Lower leg skin (tissue), 4 donors: ENCODE measurements at regions not wholly inside any gene's neighbourhood (a gene's known extent, or its start where the extent isn't known, plus 50 kb on each side); places are given as distances from the start of the nearest gene placed in this dataset.

ENCODE experiments used
- DNase-seq, 2 donors: peaks; one replicate each; pipeline ENCODE4 v3.0.0-alpha.2; 2019; ENCODE audit warnings: low spot score in 2 of 2
- H3K4me3 ChIP-seq: fragments of 200-600 bp; sonication (generic); 2 replicates; pipeline ENCODE4 v1.5.1; 2017; ENCODE audit warnings: mild to moderate bottlenecking, low read depth; ENCODE audit not compliant: poor library complexity, severe bottlenecking
- POLR2A ChIP-seq, 2 donors: fragments of 450-650 bp; IDR thresholded peaks; one replicate each; pipeline ENCODE4 v1.6.1; 2016 to 2017; ENCODE audit warnings: antibody characterized with exemption in 2 of 2, mild to moderate bottlenecking in 1 of 2, moderate library complexity in 1 of 2
- WGBS, 2 donors: methylation state at CpG; one replicate each; pipeline ENCODE4 v1.1.5; 2018; 5-methylcytosine and 5-hydroxymethylcytosine counted together
- intact Hi-C: fragments of 100-400 bp; cut with DNase I; formaldehyde crosslinking; loops from one replicate; pipeline ENCODE4 v1.15.0; 2023; ENCODE audit warnings: low total_unique reads
- TF ChIP-seq, protein P1 (sequence below), 3 donors: fragments of 450-650 bp; IDR thresholded peaks; one replicate each; pipeline ENCODE4 v1.5.1; 2016; ENCODE audit warnings: antibody characterized with exemption in 3 of 3, mild to moderate bottlenecking in 3 of 3, moderate library complexity in 2 of 3

DNA sequence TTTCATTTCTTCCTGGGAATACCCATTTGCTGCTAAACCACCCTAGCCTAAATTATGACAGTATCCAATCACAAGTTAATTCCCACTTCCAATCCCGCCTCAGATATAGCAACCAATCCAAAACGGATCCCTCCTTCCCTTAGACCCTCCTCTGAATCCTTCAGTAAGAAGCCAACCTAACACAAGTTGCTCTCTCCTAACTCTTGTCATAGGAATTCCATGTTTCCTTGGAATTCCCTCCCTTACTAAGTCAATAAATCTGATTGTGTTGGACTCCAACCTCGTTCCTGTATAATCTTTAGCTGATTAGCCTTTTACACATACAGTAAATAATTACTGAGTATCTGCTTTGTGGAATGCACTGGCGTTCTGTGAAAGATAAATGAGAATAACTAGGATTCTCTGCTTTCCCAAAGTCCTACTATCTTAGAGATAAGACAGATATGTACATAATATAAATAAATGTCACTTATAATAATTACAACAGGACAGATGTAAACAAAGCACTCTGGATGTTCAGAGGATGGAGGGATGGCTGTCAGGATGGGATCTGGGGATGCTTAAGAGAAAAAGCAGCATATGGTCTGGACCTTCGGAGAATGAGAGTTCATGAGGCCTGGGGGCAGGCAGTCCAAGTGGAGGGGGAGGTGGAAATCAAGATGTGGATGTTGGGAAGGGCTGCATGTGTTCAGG, 185.8 kb upstream of the SOX5 start:
- TF ChIP-seq, protein P1, sequence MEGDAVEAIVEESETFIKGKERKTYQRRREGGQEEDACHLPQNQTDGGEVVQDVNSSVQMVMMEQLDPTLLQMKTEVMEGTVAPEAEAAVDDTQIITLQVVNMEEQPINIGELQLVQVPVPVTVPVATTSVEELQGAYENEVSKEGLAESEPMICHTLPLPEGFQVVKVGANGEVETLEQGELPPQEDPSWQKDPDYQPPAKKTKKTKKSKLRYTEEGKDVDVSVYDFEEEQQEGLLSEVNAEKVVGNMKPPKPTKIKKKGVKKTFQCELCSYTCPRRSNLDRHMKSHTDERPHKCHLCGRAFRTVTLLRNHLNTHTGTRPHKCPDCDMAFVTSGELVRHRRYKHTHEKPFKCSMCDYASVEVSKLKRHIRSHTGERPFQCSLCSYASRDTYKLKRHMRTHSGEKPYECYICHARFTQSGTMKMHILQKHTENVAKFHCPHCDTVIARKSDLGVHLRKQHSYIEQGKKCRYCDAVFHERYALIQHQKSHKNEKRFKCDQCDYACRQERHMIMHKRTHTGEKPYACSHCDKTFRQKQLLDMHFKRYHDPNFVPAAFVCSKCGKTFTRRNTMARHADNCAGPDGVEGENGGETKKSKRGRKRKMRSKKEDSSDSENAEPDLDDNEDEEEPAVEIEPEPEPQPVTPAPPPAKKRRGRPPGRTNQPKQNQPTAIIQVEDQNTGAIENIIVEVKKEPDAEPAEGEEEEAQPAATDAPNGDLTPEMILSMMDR (IDR thresholded peaks at IDR 0.05): no peak
- TF ChIP-seq POLR2A (IDR thresholded peaks at IDR 0.05): no peak
- WGBS, 2 donors: 75 to 83% methylated on average over 5 of the region's 5 CpGs
- no peak overlapping the region for H3K4me3 ChIP-seq
- no peak for DNase-seq
- intact Hi-C loops: no loop called here

DNA sequence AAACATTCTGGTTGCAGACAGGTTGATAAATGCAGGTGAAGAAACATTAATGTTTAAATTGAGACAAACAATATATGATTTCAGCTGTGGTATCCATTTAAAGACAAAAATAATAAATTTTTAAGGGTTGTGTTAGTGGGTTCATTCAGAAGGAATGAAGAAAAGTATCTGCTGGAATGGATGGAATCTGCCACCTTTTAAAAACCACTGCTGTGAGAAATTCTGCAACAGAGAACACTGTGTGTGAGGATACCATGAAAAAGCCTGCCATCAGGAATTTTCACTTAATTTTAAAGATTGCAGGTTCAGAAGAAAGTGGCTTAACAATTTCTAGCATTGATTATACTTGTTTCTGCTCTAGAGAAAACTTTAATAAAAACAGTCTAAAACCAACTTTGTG, 184.6 kb upstream of the SOX5 start:
- no peak for DNase-seq

GRCh38 chr12:24133384-24133783, 183.9 kb upstream of the SOX5 start:
- H3K4me3 ChIP-seq: no peak overlapping the region
- intact Hi-C loops: no loop called here
- TF ChIP-seq, protein P1 (IDR thresholded peaks at IDR 0.05): no peak
- TF ChIP-seq POLR2A (IDR thresholded peaks at IDR 0.05): no peak
- WGBS, 2 donors: 67 to 68% methylated on average over 4 of the region's 4 CpGs
- no peak for DNase-seq

More for the DNA sequence above, 184.6 kb upstream of the SOX5 start:
- TF ChIP-seq POLR2A (IDR thresholded peaks at IDR 0.05): no peak
- TF ChIP-seq, protein P1 (IDR thresholded peaks at IDR 0.05): no peak
- intact Hi-C loops: no loop called here
- no peak overlapping the region for H3K4me3 ChIP-seq

- DNase-seq: no peak
- intact Hi-C loops: loop anchor here (2.0 kb wide), 1 partner anchor 31 kb away; no protein-coding TSS in a partner anchor
- TF ChIP-seq, protein P1 (IDR thresholded peaks at IDR 0.05): no peak
- TF ChIP-seq POLR2A (IDR thresholded peaks at IDR 0.05): no peak
- no peak overlapping the region for H3K4me3 ChIP-seq
- 93 to 94% methylated on average over 9 of the region's 9 CpGs for WGBS, 2 donors
Observed at GRCh38 chr12:24127919-24128721, 178.7 kb upstream of the SOX5 start.

- WGBS, 2 donors: 89 to 92% methylated on average over 4 of the region's 4 CpGs
- intact Hi-C loops: no loop called here
- no peak overlapping the region for H3K4me3 ChIP-seq
- TF ChIP-seq, protein P1 (IDR thresholded peaks at IDR 0.05): no peak
- no peak for TF ChIP-seq POLR2A (IDR thresholded peaks at IDR 0.05)
- DNase-seq: no peak
Observed at GRCh38 chr12:24125280-24125679, 175.8 kb upstream of the SOX5 start.
